ENCODE measurements at regions not wholly inside any gene's neighbourhood (a gene's known extent, or its start where the extent isn't known, plus 50 kb on each side); places are given as distances from the start of the nearest gene placed in this dataset.

GRCh38 chr16:86015606-86016005, 116.6 kb downstream of the IRF8 start:
- DNase-seq (ENCODE audit: extremely low read depth in 1 of 2, low read depth in 1 of 2) = no peak

DNA sequence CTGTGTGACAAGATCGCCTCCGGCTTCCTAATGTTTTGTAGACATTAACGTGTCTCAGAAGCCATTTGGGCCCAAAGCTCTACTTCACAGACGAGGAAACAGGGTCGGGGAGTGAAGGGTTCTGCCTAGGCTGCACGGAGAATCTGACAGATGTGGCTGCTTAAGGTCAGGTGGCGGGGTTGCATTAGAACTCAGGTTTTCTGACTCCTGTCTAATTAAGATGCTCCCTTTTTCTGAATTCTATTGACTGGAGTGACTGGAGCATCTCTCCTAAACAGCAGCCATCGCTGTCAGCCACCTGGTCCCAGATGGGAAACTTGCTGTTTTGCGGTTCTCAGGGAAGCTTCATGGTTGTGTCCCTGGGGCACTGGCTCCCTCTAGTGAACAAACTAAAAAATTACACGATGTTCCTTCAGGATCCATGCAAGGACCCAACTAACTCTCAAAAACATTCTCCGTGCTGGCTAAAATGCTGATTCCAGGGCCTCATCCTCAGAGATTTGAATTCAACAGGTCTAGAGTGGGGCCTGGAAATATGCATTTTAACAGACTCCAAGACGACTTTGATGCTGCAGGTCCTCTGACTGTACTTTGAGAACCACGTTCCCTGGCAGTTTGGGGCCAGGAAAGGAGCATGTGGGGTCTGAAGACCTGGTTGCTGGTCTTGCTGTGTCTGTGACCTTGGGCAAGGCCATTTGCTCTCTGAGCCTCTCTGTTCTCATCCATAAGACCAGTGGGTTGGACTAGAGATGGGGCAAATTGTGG, 117.4 kb downstream of the IRF8 start:
- DNase-seq (ENCODE audit: extremely low read depth in 1 of 2, low read depth in 1 of 2) = peak in 1 of 2 donors; percentile 14

DNA sequence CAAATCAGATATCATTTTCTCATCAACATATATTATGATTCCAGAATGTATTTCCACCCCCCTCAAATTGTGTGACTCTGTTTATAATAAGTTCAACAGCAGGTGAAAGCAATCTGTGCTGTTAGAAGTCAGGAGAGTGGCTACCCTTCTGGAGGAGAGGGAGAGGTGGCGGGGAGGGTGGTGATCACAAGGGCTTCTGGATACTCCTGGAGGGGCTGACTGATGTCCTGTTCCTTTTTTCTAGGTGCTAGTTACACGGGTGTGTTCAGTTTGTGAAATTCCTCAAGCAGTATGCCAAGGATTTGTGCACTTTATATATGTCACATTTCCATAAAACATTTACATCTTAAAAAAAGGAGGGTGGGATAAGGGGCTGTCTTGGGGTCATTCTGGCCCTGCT, 119.1 kb downstream of the IRF8 start:
- no peak for DNase-seq (ENCODE audit: extremely low read depth in 1 of 2, low read depth in 1 of 2)

DNA sequence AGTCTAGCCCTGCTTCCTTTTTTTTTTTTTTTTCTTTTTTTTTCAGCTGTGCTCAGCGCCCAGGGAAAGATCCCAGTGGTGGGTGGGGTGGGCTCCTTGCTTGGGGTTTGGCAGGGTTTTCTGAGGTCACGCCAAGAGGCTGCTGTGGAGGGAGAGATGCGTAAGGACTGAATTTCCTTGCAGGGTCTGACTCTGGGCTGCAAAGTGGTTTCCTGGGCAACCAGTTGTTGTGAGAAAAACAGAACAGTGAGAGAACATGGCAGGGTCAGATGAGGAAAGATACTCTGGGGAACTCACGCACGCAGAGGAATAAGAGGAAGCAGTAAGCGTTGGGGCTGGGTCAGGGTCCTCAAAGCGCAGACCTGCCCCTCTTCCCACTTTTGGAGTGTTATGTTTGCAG, 119.5 kb downstream of the IRF8 start:
- DNase-seq (ENCODE audit: extremely low read depth in 1 of 2, low read depth in 1 of 2) = no peak

DNA sequence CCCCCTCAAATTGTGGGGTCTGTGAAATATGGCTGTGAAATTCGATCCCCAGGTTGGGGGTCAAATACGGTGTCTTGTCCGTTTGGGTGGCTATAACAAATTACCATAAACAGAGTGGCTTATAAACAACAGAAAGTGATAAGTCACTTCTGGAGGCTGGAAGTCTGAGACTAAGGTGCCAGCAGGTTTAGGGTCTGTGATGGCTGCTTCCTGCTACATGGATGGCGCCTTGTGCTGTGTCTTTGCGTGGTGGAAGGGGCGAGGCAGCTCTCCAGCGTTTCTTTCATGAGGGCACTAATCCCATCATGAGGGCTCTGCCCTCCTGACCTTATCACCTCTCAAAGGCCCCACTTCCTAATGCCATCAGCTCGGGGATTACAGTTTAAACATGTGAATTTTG, 120.0 kb downstream of the IRF8 start:
- no peak for DNase-seq (ENCODE audit: extremely low read depth in 1 of 2, low read depth in 1 of 2)

DNA sequence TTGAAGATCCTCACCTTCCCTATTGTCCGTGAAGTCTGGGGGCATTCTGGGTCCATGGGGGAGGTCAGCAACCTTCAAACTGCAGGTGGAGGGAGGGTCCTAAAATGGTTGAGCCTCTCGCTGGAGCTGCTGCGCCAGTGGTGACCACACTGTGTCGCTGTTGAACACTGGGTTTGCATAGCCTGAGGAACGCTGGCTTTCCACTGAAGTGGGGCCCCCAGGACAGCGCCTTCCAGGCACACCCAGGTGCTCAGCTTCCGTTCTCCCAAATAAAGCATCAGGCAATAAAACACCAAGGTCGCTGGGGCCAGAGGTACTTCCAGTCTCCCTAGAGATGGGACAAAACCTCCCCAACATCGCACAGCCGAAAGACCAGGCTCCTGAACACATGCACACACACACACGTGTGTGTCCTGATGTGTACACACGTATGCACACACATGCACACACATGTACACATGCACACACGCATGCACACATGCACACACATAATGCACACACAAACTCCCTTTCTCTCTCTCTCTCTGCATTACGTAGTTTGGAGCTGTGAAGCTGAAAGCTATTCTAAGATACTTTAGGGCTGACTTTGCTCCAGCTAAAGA, 120.6 kb downstream of the IRF8 start:
- no peak for DNase-seq (ENCODE audit: extremely low read depth in 1 of 2, low read depth in 1 of 2)

- DNase-seq (ENCODE audit: extremely low read depth in 1 of 2, low read depth in 1 of 2) = no peak
Measured at GRCh38 chr16:86020971-86021370, 122.0 kb downstream of the IRF8 start.

GRCh38 chr16:86022381-86022960, 123.5 kb downstream of the IRF8 start:
- no peak for DNase-seq (ENCODE audit: extremely low read depth in 1 of 2, low read depth in 1 of 2)

DNA sequence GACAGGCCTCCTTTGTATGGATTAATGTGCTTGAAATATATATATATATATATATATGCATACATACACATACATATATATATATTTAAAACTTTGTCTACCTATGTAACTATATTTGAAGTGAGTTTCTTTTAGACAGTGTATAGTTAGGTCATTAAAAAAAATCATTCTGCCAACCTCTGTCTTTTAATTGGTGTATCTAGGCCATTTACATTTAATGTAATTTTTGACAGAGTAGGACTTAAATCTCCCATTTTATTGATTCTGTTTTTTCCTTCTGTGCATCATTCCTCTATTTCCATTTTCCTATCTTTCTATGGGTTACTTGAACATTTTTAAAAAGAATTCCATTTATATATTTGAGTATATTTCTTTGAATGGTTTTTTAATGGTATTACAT, 125.2 kb downstream of the IRF8 start:
- DNase-seq (ENCODE audit: extremely low read depth in 1 of 2, low read depth in 1 of 2) = no peak

GRCh38 chr16:86025706-86026105, 126.7 kb downstream of the IRF8 start:
- DNase-seq (ENCODE audit: extremely low read depth in 1 of 2, low read depth in 1 of 2) = no peak

DNA sequence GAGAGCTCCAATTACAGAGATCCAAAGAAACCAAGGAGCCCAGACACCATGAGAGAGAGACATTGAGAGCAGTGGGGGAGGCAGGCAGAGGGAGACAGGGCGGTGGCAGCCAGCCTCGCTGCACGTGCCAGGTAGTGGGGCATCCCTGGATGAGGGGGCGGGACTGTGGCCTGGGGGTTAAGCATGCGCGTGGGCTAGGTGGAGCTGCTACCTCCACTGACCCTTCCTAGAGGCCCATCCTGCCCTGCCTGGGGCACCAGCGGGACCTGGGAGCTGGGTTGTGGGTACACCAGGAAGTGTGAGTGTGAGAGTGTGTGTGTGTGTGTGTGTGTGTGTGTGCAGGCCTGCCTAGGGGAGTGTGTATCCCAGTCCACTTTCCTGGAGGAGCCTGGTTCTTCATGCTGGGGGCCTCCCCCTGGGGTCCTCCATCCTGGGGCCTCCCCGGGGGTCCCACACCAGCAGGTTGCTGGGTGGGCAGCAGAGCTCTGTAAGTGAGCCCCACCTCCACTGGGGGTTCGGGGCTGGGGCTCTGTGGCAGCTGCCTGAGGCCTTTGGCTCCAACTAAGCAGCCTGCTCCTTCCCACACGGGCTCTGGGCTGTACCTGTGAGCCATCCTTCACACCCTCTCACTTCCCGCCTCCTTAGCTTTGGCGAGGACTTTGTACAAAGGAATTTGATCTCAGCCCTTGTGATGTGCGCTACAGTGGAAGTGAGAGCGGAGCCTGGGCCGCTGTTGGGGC, 127.4 kb downstream of the IRF8 start:
- no peak for DNase-seq (ENCODE audit: extremely low read depth in 1 of 2, low read depth in 1 of 2)

DNA sequence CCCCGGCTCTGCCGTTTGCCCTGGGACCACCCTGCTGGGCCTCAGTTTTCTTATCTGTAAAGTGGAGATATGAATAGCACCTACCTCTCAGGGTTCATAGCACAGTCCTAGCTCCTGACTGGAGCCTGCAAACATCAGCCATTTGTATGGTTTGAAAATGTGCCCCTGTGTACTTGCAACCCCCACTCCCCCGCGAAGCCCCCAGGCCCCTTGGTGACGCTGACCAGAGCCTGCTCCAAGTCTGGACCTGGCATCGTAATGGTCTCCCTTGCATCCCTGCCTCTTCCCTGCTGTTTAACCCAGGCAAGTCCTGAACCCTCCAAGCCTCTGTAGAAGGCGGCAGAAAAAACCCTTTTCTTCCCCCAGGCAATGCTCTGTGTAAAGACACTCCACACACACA, 128.0 kb downstream of the IRF8 start:
- no peak for DNase-seq (ENCODE audit: extremely low read depth in 1 of 2, low read depth in 1 of 2)

DNA sequence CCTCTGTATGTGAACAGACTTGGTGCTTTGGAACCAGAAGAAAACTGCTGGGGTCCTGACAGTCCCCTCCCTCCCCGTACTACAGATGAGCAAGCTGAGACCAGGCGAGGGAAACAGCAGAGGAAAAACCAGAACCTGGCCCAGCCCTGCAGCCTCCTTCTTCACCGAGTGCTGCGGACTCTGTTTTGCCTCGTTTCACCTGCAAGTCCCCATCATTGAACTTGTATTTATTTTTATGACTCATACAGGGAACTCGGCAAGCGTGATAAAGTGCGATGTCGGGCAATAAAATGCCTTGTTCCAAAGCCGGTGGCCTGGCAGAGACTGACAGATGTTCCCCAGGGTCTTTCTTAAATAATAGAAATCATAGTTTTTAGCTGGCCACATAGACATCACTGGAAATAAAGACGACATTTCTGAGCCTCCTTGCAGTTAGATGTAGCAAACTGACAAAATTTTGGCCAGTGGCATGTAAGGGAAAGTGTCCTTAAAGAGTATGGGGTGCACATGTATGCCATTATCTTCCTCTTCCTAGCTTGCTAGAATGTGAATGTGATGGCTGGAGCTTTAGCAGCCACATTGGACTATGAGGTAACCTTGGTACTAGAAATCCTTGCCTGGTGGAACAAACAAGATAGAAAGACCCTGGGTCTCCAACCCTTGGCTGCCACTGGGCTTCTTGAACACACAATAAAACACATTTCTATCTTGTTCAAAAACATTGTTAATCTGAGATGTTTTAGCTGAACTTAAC, 128.6 kb downstream of the IRF8 start:
- DNase-seq (ENCODE audit: extremely low read depth in 1 of 2, low read depth in 1 of 2) = no peak

DNA sequence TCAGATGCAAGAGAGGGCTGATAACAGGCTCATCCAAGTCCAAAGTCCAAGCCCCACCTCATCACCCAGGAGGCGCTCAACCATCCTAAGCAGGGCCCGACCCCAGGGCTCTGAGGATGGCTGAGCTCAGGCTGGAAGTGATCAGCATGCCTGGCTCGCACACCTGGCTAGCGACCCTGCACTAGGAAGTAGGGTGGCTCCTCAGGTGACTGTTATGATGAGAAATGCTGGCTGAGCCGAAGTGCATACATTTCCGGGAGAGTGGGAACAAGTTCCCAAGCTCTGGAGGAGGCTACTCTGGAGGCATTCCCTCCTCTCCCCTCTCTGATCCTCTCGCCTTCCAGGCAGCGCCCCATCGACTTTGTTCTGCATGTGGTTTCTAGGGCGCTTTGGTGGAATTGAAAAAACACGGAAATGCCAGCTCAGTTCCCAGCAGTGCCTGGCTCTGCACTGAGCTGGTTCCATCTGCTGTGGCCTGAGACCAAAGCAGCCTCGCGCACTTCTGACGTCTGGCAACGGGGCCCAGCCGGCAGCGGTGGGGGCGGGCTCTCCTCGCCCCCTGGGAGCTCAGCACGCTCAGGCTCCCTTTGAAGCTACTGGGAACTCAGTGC, 130.3 kb downstream of the IRF8 start:
- no peak for DNase-seq (ENCODE audit: extremely low read depth in 1 of 2, low read depth in 1 of 2)

DNA sequence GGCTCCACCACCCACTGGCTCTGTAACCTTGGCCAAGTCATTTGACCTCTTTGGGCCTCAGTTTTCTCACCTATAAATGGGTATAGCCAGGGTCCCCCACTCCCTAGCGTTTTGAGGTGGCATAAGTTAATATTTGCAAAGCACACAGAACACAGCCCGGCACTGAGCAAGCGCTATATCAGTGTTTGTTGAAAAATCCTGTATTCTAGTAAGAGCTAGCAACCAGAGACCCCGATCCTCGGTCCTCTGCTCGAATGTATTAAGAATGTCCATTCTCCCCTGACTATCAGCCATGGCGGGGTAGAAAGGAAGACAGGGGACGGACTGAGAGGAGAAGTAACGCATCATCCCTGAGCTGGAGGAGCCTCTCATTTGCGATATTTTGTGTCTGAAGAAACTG, 131.2 kb downstream of the IRF8 start:
- no peak for DNase-seq (ENCODE audit: extremely low read depth in 1 of 2, low read depth in 1 of 2)

- DNase-seq (ENCODE audit: extremely low read depth in 1 of 2, low read depth in 1 of 2) = no peak
Measured at GRCh38 chr16:86031141-86031678, 132.2 kb downstream of the IRF8 start.

DNA sequence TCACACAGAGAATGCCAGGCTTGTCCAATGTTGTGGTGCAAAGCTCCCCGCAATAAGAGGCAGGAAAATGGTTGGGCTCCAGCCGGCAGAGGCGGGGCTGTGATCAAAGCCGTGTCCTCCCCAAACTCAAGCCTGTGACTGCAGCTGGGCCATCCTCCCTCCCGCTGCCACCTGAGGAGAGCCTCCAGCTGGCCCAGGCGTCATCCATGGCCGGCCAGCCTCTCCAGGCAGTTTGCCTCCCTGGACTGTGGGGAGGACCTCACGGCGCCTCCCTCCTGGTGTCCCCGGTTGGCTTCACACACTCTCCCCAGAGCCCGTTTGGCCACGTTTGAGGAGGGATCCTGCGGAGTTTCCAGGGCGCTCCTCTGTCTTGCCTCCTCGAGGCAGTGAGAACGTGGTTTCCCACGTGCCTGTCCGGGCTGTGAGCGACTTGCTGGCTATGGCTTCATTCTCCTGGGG, 134.1 kb downstream of the IRF8 start:
- no peak for DNase-seq (ENCODE audit: extremely low read depth in 1 of 2, low read depth in 1 of 2)

GRCh38 chr16:86033971-86034370, 135.0 kb downstream of the IRF8 start:
- DNase-seq (ENCODE audit: extremely low read depth in 1 of 2, low read depth in 1 of 2) = no peak

DNA sequence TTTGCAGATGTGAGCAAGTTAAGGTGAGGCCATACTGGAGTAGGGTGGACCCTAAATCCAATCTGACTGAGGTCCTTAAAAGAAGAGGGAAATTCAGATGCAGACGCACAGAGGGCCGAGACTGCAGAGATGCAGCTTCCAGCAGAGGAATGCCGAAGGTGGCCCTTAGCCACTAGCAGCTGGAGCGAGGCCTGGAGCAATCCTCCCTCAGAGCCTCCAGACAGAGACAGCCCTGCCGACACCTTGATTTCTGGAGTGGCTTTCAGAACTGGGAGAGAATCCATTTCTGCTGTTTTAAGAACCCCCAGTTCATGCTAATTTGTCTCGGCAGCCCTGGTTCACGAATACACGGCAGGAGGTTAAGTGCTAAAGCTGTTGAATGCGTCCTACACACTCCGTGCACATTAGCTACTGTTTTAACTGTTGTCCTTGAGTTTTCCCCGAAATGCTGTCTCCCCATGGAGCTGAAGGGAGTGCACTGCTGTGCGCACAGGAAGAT, 135.5 kb downstream of the IRF8 start:
- DNase-seq (ENCODE audit: extremely low read depth in 1 of 2, low read depth in 1 of 2) = no peak

DNA sequence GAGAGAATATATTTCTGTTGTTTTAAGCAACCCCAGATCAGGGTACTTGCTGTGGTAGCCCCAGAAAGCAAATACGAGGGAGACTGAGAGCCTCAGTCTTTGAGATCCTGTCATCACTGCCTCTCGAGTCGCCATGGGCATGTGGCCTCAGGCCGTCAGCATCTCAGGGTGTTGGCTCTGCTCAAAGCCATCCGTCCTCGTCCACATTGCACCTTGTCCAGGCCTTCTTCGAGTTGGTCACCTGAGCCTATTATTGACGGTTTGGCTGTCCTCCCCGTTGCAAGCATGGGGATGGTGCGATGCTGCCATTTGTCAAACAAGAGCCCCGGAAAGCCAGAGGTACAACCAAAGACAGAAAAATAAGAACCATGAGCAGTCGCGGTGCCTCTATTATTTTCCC, 136.9 kb downstream of the IRF8 start:
- DNase-seq (ENCODE audit: extremely low read depth in 1 of 2, low read depth in 1 of 2) = no peak
